ENCODE measurements at regions not wholly inside any gene's neighbourhood (a gene's known extent, or its start where the extent isn't known, plus 50 kb on each side); places are given as distances from the start of the nearest gene placed in this dataset.
"Not testable (repeated sequence)": the region's sequence is repeated elsewhere in the genome, so short reads cannot be mapped to it uniquely, and the experiment has no call there.

DNA sequence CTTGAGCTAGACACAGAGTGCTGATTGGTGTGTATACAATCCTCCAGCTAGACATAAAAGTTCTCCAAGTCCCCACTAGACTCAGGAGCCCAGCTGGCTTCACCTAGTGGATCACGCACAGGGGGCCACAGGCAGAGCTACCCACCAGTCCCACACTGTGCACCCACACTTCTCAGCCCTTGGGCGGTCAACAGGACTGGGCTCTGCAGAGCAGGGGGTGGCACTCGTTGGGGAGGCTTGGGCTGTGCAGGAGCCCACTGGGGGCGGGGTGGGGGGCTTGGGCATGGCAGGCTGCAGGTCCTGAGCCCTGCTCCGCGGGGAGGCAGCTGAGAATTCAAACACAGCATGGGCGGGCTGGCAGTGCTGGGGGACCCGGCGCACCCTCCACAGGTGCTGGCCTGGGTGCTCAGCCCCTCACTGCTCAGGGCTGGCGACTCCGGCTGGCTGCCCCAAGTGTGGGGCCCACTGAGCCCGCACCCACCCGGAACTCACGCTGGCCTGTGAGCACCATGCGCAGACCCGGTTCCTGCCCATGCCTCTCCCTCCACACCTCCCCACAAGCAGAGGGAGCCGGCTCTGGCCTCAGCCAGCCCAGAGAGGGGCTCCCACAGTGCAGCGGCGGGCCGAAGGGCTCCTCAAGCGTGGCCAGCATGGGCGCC, 873.8 kb downstream of the PCDH17 start:
- not testable (repeated sequence) for ATAC-seq

GRCh38 chr13:58528351-58528750, 896.8 kb downstream of the PCDH17 start:
- no peak for ATAC-seq

- no peak for ATAC-seq
Measured at GRCh38 chr13:58531614-58532013, 900.1 kb downstream of the PCDH17 start.

DNA sequence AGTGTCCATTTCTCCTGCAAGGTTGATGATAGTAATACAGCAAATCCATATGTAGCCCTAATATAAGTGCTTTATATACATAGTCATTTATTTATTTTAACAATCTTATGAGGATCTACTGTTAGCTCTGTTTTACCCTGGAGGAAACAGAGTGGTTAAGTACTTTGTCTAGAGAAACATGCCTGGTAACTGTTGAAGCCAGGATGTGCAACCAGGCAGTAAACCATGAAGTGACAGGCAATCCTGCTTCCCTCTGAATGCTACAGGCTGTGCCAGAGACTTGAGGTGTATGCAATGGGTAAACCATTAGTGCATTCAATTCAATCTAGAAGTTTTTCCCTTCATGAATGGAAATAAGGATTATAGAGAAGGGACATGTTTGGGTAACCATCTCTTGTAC, 911.0 kb downstream of the PCDH17 start:
- no peak for ATAC-seq

DNA sequence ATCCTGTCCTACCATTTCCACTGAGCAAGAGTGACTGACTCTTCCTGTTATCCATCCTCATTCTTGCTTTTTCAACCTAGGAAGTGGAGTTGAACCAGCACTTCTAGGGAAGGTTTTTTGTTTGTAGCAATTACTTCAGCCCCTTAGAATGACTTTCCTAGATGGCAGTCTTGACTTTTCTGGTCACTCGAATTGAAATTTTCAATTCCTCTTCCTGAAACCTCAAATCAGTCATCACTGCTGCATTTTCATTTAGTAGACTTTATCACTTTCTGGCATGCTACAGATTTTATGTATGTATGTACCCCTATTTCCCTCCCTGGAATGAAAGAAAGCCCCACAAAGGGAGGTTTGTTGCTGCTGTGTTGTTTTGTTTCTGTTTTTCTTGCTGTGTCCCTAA, 915.9 kb downstream of the PCDH17 start:
- ATAC-seq, result no peak

DNA sequence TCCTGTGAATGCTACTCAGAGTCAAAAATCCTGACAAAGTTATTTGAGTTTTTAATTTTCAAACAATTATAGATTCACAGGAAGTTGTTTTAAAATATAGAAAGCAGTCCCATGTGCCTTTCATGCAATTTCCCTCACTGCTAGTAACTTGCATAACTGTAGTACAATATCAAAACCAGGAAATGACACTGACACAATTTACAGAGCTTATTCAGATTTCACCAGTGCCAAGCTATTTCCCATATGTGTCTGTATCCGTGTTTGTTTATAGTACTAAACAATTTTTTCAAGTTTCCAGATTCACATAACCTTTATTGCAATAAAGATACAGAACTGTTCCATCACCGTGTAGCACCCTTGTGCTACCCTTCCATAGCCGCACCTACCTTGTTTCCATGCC, 934.6 kb downstream of the PCDH17 start:
- no peak for ATAC-seq

DNA sequence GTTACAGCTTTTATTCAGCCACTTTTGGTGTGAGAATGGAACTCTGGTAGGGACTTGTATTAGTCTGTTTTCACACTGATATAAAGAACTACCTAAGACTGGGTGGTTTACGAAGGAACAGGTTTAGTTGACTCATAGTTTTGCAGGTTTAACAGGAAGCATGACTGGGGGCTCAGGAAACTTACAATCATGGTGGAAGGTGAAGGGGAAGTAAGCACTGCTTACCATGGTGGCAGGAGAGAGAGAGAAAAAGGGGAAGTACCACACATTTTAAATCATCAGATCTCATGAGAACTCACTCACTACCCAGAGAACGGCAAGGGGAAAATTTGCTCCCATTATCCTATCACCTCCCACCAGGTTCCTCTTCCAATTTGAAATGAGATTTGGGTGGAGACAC, 942.2 kb downstream of the PCDH17 start:
- no peak for ATAC-seq

GRCh38 chr13:58574791-58575190, 943.2 kb downstream of the PCDH17 start:
- no peak for ATAC-seq

- no peak for ATAC-seq
Measured at GRCh38 chr13:58579468-58579867, 947.9 kb downstream of the PCDH17 start.

- no peak for ATAC-seq
Measured at GRCh38 chr13:58583966-58584365, 952.4 kb downstream of the PCDH17 start.

GRCh38 chr13:58584610-58585009, 953.1 kb downstream of the PCDH17 start:
- ATAC-seq, result no peak

DNA sequence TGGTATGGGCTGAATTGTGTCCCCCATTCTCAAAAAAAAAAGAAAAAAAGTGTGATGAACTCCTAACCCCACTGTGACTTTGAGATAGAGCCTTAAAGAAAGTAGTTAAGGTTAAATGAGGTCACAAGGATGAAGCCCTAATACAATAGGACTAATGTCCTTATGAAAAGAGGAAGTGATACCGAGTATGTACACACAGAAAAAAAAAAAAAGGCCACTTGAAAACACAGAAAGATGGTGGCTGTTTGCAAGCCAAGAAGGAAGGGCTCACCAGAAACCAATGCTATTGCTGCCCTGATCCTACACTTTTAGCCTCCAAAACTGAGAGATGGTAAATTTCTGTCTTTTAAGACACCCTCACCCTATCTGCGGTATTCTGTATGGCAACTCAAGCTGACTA, 955.6 kb downstream of the PCDH17 start:
- no peak for ATAC-seq

DNA sequence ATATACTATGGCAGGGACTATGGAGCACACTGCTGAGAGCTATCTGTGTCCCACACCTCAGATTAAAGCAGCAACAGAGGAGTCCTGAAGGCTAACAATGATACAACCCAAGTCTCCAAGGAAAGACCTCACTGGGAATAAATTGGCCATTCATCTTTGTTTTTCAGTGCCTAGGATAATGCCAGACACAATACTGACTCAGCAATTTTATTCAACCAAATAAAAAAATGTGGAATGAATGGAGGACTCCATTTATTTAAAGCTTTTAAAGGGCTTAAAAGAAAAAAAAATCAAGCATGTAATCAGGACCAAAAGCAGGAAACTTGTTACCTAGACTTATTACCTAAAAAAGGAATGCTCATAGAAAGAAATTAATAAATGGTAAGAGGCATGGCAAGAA, 960.5 kb downstream of the PCDH17 start:
- ATAC-seq, result no peak

GRCh38 chr13:58592786-58593185, 961.2 kb downstream of the PCDH17 start:
- no peak for ATAC-seq

GRCh38 chr13:58594747-58595600, 963.4 kb downstream of the PCDH17 start:
- ATAC-seq, result no peak

DNA sequence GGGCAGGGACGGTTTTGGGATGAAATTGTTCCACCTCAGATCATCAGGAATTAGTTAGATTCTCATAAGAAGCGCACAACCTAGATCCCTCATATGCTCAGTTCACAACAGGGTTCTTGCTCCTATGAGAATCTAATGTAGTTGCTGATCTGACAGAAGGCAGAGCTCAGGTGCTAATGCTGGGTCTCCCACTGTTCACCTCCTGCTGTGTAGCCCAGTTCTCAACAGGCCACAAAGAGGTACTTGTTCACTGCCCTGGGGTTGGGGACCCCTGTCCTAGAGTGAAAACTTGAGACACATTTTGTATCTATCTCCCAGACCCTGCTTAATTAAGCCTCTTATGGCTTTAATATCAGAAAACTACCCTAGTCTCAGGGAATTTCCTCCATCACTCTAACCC, 966.0 kb downstream of the PCDH17 start:
- no peak for ATAC-seq

GRCh38 chr13:58598241-58598640, 966.7 kb downstream of the PCDH17 start:
- ATAC-seq, result no peak

GRCh38 chr13:58611117-58611516, 979.6 kb downstream of the PCDH17 start:
- ATAC-seq, result no peak

- no peak for ATAC-seq
Measured at GRCh38 chr13:58617880-58618665, 986.5 kb downstream of the PCDH17 start.

- ATAC-seq, result no peak
Measured at GRCh38 chr13:58619396-58620113, 988.0 kb downstream of the PCDH17 start.

GRCh38 chr13:58620176-58620575, 988.6 kb downstream of the PCDH17 start:
- ATAC-seq, result no peak

DNA sequence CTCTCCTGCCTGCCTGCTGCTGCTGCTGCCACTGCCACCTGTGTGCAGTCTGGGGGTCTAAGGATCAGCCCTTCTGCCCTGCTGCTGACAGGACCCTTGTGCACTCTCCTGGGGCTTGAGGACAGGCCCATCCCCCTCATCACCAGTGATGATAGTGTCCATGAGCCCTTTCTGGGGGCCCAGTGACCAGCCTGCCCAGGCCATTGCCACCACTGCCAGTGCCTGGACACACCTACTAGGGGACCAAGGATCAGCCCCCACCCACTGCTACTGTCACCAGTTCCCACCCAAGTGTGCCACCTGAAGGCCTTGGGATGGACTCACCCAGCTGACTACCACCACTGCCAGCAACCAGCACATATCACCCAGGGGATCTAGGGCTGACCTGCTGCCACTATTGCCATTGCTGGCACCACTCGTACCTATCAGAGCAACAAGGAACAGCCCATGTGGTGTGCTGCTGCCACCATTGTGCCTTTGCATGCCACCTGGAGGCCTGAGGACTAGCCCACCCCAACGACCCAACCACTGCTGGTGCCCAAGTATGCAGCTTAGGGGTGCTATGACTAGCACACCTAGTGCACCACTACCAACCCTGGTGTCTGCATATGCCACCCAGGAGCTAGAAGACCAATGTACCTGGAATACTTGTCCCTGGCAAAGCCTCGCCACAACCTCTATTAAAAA, 994.3 kb downstream of the PCDH17 start:
- no peak for ATAC-seq
